ENCODE measurements at regions not wholly inside any gene's neighbourhood (a gene's known extent, or its start where the extent isn't known, plus 50 kb on each side); places are given as distances from the start of the nearest gene placed in this dataset.

DNA sequence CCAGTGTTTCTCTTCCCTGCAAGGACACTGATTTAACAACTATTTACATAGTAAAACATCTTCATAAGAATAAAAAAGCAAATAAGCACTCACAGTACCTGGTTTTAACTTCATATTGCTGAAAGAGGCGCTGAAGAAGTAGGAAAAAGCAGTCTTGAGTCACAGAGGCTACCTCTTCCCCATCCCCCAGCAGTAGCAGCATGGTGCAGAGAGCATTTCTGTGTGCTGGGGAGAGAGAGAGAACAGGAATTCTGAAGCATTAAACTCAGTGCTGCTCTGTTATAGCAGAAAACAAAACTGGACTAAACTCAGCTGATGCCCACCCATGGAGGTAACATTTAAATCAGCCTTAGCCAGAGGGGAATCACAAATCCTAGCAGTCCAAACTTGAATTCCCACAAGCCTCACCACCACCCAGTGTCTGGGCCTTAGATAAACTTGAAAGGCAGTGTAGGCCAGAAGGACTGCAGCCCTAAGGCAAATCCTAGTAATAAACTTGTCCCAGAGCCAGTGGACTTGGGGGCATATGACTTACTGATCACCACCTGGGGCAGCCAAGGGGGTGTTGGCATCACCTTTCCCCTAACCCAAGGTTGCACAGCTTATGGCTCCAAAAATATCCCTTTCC, 321.8 kb upstream of the CWC22 start:
- H3K27ac ChIP-seq: no peak overlapping the region
- no peak for TF ChIP-seq ZFX (IDR thresholded peaks at IDR 0.05)
- TF ChIP-seq, protein P1, sequence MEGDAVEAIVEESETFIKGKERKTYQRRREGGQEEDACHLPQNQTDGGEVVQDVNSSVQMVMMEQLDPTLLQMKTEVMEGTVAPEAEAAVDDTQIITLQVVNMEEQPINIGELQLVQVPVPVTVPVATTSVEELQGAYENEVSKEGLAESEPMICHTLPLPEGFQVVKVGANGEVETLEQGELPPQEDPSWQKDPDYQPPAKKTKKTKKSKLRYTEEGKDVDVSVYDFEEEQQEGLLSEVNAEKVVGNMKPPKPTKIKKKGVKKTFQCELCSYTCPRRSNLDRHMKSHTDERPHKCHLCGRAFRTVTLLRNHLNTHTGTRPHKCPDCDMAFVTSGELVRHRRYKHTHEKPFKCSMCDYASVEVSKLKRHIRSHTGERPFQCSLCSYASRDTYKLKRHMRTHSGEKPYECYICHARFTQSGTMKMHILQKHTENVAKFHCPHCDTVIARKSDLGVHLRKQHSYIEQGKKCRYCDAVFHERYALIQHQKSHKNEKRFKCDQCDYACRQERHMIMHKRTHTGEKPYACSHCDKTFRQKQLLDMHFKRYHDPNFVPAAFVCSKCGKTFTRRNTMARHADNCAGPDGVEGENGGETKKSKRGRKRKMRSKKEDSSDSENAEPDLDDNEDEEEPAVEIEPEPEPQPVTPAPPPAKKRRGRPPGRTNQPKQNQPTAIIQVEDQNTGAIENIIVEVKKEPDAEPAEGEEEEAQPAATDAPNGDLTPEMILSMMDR (conservative IDR thresholded peaks at IDR 0.05): no peak

DNA sequence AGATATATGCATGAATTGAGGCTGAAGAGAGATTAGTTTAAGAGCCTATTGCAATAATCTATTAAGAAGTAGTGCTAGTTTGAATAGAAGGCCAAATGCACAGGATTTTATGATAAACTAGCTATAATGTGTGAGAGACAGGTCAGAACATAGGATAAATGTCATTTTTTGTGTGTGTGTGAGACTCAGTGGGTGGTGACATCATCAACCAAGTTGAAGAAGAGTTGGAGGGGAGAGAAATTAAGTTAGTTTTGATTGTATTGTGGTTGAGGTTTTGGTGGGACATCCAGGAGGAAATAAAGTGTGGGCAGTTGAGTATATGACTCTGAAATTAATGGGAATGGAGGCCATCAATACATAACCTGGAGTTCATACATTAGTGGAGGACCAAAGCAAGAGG, 320.1 kb upstream of the CWC22 start:
- TF ChIP-seq, protein P1 (conservative IDR thresholded peaks at IDR 0.05): no peak
- TF ChIP-seq ZFX (IDR thresholded peaks at IDR 0.05): no peak
- no peak overlapping the region for H3K27ac ChIP-seq

DNA sequence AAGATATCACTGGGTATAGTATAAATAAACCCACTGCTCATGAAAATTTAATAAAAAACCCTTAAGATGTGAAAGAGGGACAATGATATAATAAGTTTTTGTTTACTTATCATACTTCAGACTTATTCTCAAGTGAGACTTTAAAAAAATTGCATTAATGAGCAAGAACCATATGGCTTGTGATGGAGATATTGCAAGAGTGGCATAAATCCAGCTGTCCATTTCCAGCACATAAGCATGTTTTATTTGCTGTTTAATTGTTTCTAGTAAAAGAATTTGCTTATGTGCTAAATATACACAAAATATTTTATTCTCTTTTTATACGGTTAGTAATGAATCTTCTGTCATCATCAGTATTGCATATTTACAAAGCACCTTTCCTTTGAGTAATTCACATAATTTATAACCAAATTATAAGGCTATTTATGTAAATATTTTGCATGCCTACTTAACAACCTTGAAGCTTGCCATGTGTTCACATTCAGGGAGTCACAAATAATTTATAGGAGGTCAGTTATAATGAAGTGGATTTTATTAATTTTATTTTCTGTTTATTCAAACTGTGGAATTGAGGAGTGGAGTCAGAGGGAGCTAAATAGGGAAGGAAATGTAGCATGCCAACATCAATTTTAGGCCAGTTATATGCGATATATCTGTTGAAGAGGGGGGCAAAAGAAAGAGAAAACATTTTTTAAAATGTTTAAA, 318.5 kb upstream of the CWC22 start:
- no peak overlapping the region for H3K27ac ChIP-seq
- no peak for TF ChIP-seq ZFX (IDR thresholded peaks at IDR 0.05)
- TF ChIP-seq, protein P1 (conservative IDR thresholded peaks at IDR 0.05): no peak

GRCh38 chr2:180324182-180324581, 317.1 kb upstream of the CWC22 start:
- no peak overlapping the region for H3K27ac ChIP-seq
- no peak for TF ChIP-seq ZFX (IDR thresholded peaks at IDR 0.05)
- TF ChIP-seq, protein P1 (conservative IDR thresholded peaks at IDR 0.05): no peak

DNA sequence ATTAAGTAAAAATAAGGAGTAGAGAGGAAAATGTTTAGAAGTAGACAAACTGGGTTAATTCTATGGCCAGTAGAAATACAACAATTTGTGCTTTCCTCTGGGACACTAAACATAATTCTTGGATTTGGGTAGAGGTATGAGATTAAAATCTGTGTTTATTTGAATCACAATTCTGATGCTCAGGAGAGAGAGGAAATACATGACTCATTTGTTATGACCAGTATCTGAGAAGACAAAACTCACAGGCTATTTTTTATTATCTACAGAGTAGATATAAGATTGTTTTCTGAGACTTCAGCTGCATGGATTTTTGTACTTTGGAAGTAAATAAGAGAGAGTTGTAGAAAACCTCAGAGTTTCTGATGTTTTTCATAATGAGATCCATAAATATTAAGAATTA, 315.7 kb upstream of the CWC22 start:
- no peak overlapping the region for H3K27ac ChIP-seq
- no peak for TF ChIP-seq ZFX (IDR thresholded peaks at IDR 0.05)
- TF ChIP-seq, protein P1 (conservative IDR thresholded peaks at IDR 0.05): no peak

DNA sequence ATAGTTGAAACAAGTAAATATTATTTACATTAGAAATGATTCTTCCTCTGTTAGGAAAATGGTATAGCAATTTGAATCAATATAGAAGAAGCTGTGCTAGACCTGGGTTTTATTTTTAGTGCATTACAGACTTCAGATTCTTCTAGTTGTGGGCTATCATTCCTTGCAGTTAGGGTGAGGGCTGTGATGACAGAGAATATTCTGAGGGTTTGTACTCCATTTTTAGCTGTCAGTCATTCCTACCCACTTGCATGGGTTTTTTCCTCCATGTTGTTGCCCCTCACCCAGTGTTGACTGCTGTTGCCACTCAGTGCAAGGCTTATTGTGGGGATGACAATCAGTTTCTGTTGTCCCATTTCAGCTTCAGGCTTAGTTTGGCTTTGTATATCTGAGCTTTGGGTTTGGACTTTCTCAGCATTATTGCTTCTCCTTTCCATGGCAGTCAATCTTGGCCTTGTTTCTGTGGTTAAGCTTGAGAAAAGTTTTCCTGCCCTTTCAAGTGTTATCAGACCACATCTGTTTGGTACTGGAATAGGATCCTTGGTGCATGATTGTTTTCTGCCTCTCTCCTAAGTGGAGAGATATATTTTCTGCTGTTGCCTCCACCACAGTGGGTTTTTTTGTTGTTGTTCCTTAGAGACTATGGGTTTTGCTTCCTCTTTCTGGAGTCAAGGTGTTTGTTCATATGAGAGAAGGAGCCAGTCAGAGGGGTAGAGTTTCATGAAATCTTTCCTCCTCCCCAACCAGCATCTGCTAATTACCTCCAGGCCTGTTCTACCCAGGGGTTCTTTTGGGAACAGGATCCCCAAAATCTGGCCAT, 312.7 kb upstream of the CWC22 start:
- TF ChIP-seq, protein P1 (conservative IDR thresholded peaks at IDR 0.05): no peak
- TF ChIP-seq ZFX (IDR thresholded peaks at IDR 0.05): no peak
- no peak overlapping the region for H3K27ac ChIP-seq

DNA sequence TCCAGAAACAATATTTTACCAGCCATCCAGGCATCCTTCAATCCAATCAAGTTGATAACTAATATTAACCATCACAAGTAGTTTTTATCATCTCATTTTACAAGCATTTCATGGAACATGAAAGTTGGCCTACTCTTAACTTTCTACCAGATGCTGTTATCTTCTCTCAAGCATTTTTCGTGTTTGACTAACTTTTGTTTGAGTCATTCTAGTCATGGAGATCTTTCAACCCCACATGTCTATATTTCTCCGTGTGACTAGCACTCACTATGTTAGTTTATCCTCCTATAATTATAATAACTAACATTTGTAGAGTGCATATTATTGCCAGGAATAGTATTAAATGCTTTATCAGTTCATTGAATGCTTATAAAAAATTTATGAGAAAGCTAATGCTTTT, 307.0 kb upstream of the CWC22 start:
- peak overlapping the region; percentile 51; the same call in 1 of the 2 replicates for H3K27ac ChIP-seq
- TF ChIP-seq, protein P1 (conservative IDR thresholded peaks at IDR 0.05): no peak
- TF ChIP-seq ZFX (IDR thresholded peaks at IDR 0.05): no peak

Data from C4-2B (cell line).